Right atrium auricular region (tissue), 2 donors: ENCODE measurements at regions not wholly inside any gene's neighbourhood (a gene's known extent, or its start where the extent isn't known, plus 50 kb on each side); places are given as distances from the start of the nearest gene placed in this dataset.

Source experiments
- DNase-seq: peaks from one replicate; pipeline ENCODE4 v3.0.0-alpha.2; 2019; ENCODE audit warnings: low spot score
- H3K27ac ChIP-seq, 2 donors: fragments of 200-600 bp; sonication (generic); 1 replicate in 1 of 2; 2 replicates in 1 of 2; pipeline ENCODE4 v1.5.1; 2016 to 2019
- H3K27me3 ChIP-seq, 2 donors: fragments of 200-600 bp; sonication (generic); one replicate each; pipeline versions ENCODE4 v1.5.1 to v1.6.0; 2017 to 2019
- H3K36me3 ChIP-seq: fragments of 200-600 bp; sonication (generic); one replicate; pipeline ENCODE4 v1.5.1; 2016
- H3K4me1 ChIP-seq, 2 donors: fragments of 200-600 bp; sonication (generic); one replicate each; pipeline versions ENCODE4 v1.5.1 to v1.6.0; 2017 to 2019
- H3K4me3 ChIP-seq, 2 donors: fragments of 200-600 bp; sonication (generic); 1 replicate in 1 of 2; 2 replicates in 1 of 2; pipeline ENCODE4 v1.5.1; 2017 to 2019; ENCODE audit warnings: mild to moderate bottlenecking in 1 of 2, moderate library complexity in 1 of 2
- H3K9me3 ChIP-seq, 2 donors: fragments of 200-600 bp; sonication (generic); one replicate each; pipeline ENCODE4 v1.5.1; 2019
- CTCF ChIP-seq, 2 donors: fragments of 200-600 bp; sonication (generic); IDR thresholded peaks; one replicate each; pipeline ENCODE4 v1.5.1; 2019; ENCODE audit warnings: antibody characterized with exemption in 2 of 2

- Histone ChIP-seq H3K36me3 (no peaks in the 10 kb centered on the region), H3K4me1 (no peaks in the 10 kb centered on the region), H3K27me3 (no peaks in the 10 kb centered on the region), H3K9me3 (no peaks in the 10 kb centered on the region), H3K4me3 (no peak overlapping the region), H3K27ac (no peak overlapping the region)
- no peak for TF ChIP-seq CTCF (IDR thresholded peaks at IDR 0.05)
- DNase-seq = no peak
These were observed 259.9 kb upstream of the FMN2 start for GRCh38 chr1:239831577-239832355.

- H3K27me3 ChIP-seq = no peaks in the 10 kb centered on the region
- H3K27ac ChIP-seq = no peak overlapping the region
- no peak for DNase-seq
- no peaks in the 10 kb centered on the region for H3K4me1 ChIP-seq
- TF ChIP-seq CTCF (IDR thresholded peaks at IDR 0.05) = no peak
- no peaks in the 10 kb centered on the region for H3K36me3 ChIP-seq
- H3K9me3 ChIP-seq = no peaks in the 10 kb centered on the region
- no peak overlapping the region for H3K4me3 ChIP-seq
These were observed 258.0 kb upstream of the FMN2 start for GRCh38 chr1:239833723-239834122.

- Histone ChIP-seq H3K4me1 (no peaks in the 10 kb centered on the region), H3K9me3 (no peaks in the 10 kb centered on the region), H3K27ac (no peak overlapping the region), H3K36me3 (no peaks in the 10 kb centered on the region), H3K4me3 (no peak overlapping the region), H3K27me3 (no peaks in the 10 kb centered on the region)
- no peak for TF ChIP-seq CTCF (IDR thresholded peaks at IDR 0.05)
- no peak for DNase-seq
These were observed 255.7 kb upstream of the FMN2 start for GRCh38 chr1:239835946-239836440.

- H3K27ac ChIP-seq = no peak overlapping the region
- no peaks in the 10 kb centered on the region for H3K4me1 ChIP-seq
- H3K27me3 ChIP-seq = no peaks in the 10 kb centered on the region
- TF ChIP-seq CTCF (IDR thresholded peaks at IDR 0.05) = no peak
- H3K4me3 ChIP-seq = no peak overlapping the region
- no peak for DNase-seq
- no peaks in the 10 kb centered on the region for H3K36me3 ChIP-seq
- no peaks in the 10 kb centered on the region for H3K9me3 ChIP-seq
These were observed 251.3 kb upstream of the FMN2 start for GRCh38 chr1:239840336-239840735.

- Histone ChIP-seq H3K4me1 (no peaks in the 10 kb centered on the region), H3K27me3 (no peaks in the 10 kb centered on the region), H3K9me3 (no peaks in the 10 kb centered on the region), H3K36me3 (no peaks in the 10 kb centered on the region), H3K4me3 (no peak overlapping the region), H3K27ac (no peak overlapping the region)
- no peak for TF ChIP-seq CTCF (IDR thresholded peaks at IDR 0.05)
- DNase-seq = no peak
These were observed 250.9 kb upstream of the FMN2 start for GRCh38 chr1:239840790-239841189.

GRCh38 chr1:239841631-239842030 lies 250.1 kb upstream of the FMN2 start:
- no peak overlapping the region for H3K4me3 ChIP-seq
- no peaks in the 10 kb centered on the region for H3K27me3 ChIP-seq
- no peak for DNase-seq
- no peak overlapping the region for H3K27ac ChIP-seq
- H3K36me3 ChIP-seq = no peaks in the 10 kb centered on the region
- no peaks in the 10 kb centered on the region for H3K9me3 ChIP-seq
- H3K4me1 ChIP-seq = no peaks in the 10 kb centered on the region
- no peak for TF ChIP-seq CTCF (IDR thresholded peaks at IDR 0.05)
